SKM-1 (cell line): ENCODE measurements at regions not wholly inside any gene's neighbourhood (a gene's known extent, or its start where the extent isn't known, plus 50 kb on each side); places are given as distances from the start of the nearest gene placed in this dataset.

Experiments used
- DNase-seq: peaks from one replicate; lab custom pipeline; 2025; ENCODE audit not compliant: unreplicated experiment; lab: John Stamatoyannopoulos, UW

DNA sequence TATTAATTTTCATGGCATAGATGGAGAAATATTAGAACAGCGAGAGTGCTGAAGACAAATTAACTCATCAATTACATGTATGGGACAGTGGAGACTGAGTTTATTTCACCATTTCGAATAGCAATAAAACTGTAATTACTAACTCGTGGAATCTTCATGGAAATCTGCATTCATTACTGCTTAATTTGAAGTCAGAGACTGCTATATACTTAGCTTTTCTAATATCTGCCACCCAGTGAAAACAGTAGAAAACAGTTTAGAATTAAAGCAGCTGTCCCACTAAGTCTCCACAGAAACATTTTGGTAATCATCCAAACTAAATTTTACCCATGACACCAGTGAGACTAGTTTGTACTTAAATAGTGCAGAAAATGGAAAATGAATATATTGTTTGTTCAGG, 56.8 kb downstream of the IZUMO3 start:
- no peak for DNase-seq

- no peak for DNase-seq
These were observed 57.8 kb downstream of the IZUMO3 start for GRCh38 chr9:24487946-24488345.

- no peak for DNase-seq
These were observed 58.3 kb downstream of the IZUMO3 start for GRCh38 chr9:24487250-24487861.

DNA sequence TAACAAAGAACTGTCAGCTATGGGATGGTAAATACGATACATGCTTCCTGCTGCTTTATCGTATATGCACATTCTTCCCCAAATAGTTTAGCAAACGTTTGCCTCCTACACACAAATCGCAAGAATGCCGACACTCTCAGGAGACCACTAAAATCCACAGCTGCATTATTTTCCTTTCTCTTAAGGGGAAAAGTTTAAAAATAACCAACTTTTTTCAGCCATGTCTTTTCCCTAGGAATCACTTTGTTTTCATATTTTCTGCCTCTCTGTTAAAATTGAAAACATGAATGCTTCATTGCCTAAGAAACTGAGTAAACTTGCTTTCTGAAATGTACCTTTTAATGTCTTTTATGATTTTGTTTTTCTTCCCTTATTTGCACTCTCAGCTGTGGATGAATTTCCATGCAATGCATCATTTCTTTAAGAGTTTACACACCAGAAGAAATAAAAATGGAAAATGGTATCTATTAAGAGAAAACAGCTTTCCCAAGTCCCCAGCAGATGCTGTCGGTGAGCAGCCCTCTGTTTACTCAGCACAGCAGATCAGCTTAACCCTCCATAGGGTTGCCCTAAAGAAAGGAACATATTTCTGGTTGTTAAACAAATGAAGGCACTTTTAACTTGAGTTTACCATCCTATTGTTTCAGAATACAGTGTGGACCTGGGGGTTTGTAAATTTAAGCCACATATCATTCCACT, 66.2 kb downstream of the IZUMO3 start:
- no peak for DNase-seq

DNA sequence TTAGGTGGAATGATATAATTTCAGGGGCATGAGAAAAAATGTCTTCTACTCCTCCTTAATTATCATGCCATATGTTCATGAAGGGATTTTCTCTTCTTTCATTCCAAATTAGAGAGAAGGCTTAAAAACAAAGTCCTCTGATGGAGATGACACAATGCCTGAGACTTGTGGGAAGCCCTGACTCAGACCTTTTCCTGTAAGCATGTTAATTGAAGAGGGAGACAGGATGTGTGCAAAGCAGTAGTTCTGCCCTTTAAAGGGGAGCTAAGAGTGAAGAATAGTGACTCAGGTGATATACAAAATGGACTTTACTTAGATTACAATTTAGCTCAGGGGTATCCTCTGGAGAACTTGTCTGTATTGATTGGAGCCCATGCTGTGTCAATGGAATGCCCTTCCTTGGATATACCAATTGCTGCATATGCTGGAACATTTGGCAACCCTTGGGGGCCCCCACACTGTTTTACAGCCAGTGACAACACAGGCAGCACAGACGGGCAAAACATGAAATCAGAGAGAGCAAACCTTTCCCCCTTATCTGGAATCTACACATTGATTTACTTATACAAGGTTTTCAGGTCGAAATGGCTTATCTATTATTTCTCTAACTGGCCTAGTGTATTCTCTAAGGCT, 81.3 kb downstream of the IZUMO3 start:
- DNase-seq, result no peak

GRCh38 chr9:24462951-24463350, 82.7 kb downstream of the IZUMO3 start:
- no peak for DNase-seq

DNA sequence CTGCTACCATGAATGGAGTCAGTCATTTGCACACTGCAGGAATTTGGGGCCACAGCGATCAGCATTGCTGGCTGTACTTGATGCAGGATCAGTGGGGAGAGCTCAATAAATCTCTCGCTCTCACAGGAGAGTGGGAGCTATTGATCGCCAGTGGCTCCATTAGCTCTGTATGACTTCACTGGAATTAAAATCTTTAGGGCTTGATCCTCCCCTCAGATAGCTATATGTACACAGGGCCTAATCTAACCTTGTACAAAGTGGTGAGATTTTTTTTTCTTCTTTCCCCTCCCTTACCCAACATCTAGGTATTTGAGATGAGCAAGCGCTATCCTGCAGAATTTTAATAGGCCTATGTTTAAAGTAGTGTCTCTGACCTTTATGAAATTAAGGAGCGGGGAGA, 84.9 kb downstream of the IZUMO3 start:
- no peak for DNase-seq

- no peak for DNase-seq
These were observed 85.7 kb downstream of the IZUMO3 start for GRCh38 chr9:24459953-24460352.

GRCh38 chr9:24451346-24451745, 94.4 kb downstream of the IZUMO3 start:
- no peak for DNase-seq

GRCh38 chr9:24449976-24450375, 95.7 kb downstream of the IZUMO3 start:
- no peak for DNase-seq

DNA sequence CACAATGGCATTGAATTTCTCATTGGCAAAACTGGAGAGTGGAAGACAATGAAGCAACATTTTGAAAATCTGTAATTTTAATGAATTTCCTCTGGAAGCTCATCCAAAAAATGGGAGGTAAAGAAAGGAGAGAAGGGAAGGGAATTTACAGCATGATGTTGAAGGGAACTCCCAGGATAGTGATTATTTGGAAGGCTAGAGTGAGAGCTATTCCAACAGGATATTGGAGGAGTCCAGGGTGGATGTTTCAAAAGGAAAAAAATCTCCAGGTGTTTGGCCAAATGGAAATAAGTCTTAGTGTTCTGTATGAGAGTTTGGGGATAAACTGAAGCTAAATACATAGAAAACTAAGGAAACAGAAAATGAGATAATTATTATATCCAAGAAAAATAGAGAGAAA, 106.2 kb downstream of the IZUMO3 start:
- no peak for DNase-seq

DNA sequence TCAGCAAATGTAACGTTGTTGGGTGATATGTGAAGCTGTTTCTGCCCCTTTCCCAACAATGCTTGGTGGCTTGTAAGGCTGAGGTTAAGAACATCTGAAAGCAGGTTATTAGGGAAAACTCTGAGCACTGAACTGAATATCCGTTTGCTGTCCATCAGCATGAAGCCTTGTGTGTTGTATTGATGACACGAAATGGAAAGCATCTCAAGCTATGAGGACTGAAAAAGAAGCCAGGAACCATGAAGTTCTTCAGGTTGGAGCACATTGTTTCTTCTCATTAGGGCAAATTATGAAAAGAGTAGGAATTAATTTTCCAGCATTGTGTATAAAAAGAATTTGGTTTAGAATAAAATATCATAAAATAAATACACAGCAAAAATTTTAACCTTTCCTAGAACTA, 106.8 kb downstream of the IZUMO3 start:
- no peak for DNase-seq

DNA sequence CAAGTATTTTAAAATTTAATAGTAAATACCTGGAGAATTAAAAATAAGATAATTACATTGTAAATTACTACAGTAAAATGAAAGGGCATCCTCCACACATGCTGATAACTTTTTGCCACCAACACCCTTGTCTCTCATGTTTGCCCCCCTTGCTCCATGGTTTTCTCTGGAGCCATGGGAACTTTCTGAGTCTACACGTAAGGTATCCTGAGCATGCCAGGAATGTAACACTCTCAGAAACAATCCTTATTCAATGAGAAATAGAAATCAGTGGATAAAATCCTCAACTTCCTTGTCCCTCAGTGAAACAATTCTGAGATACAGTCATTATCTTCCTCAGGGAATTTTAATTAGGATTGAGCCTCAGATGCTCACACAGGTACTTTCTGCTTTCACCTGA, 108.9 kb downstream of the IZUMO3 start:
- DNase-seq, result no peak

DNA sequence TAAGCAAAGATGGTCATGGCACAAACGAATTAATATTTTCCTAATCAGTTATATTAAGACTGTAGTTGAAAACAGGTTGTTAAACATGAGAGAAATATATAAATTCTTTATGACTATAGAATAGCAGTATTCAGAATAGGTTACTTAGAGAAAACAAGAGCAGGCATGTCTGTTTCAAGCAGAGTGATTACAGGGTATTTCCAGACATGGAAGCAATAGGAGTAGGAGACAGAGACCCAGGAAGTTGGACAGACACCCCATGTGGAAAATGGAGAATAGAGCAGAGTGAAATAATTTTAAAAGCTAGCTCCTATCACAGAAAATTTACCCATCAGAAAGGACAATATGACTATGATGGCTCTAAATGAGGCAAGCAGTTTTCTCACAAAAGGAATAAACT, 111.5 kb downstream of the IZUMO3 start:
- no peak for DNase-seq

DNA sequence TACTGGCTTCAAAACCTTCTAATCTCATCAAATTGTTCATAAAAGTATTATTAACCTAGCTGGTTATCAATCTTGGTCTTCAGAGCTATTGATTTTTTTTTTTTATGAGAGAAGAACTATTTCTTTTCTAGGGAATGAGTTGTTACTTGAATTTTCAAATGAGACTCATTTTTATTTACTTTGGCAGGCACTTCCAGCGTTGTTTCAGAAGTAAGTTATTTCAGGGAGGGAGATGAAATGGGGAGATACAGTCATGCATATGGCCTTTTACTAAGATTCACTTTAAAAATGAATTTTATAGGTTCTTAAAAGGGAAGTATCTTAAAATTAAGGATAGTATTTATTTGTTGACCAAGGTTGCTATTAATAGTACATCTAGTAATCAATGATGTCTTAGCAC, 129.6 kb downstream of the IZUMO3 start:
- no peak for DNase-seq

DNA sequence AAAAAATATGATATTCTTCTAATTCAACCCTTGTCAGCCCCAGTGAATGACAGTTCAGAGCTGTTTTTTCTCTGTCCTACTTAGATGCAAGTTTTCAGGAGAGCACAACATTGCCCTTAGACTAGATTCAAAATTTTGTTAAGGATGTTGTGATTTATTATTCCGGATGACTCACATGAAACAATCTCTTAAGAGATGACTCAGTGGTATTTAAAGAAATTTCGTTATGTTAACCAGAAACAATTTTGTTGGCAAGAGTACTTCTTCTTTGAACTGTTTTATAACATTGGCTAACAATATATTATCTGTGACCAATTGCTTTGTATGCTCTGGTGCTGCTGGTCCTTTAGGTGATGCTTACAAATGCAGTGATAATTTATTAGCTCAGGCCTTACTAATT, 132.0 kb downstream of the IZUMO3 start:
- DNase-seq, result no peak

GRCh38 chr9:24398466-24398865, 147.2 kb downstream of the IZUMO3 start:
- DNase-seq, result no peak

- no peak for DNase-seq
These were observed 154.6 kb downstream of the IZUMO3 start for GRCh38 chr9:24391095-24391494.

GRCh38 chr9:24385077-24385476, 160.6 kb downstream of the IZUMO3 start:
- DNase-seq, result no peak

- DNase-seq, result no peak
These were observed 163.1 kb downstream of the IZUMO3 start for GRCh38 chr9:24382566-24382965.

- no peak for DNase-seq
These were observed 164.5 kb downstream of the IZUMO3 start for GRCh38 chr9:24381205-24381604.

- DNase-seq, result no peak
These were observed 186.7 kb downstream of the IZUMO3 start for GRCh38 chr9:24359046-24359445.

DNA sequence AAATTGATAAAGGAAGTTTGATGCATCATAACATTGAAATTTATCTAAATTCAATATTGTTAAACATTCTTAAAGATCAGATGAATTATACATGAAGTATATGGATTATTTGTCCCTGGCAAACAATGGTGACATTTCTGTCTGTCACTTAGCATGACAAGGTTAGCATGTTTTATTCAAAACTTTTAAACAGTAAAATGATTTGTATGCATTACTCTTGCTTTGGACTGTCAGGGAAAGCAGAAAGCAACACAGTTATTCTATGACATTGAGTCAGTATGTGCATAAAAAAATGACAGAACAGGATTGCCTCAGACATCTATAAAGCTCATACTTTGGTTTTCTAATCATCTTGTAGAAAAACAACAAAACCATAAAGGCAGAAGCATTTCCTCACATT, 193.7 kb downstream of the IZUMO3 start:
- no peak for DNase-seq
